Neural cell (in vitro differentiated cells): ENCODE measurements at regions not wholly inside any gene's neighbourhood (a gene's known extent, or its start where the extent isn't known, plus 50 kb on each side); places are given as distances from the start of the nearest gene placed in this dataset.
"Not testable (repeated sequence)": the region's sequence is repeated elsewhere in the genome, so short reads cannot be mapped to it uniquely, and the experiment has no call there.

Experiments
- H2AFZ ChIP-seq: fragments of 200-600, 300-800 bp; sonication (generic), shearing (Covaris generic); 2 replicates; pipeline ENCODE4 v1.6.0; 2014; ENCODE audit warnings: low read depth, mild to moderate bottlenecking, antibody characterized with exemption, low read length, moderate library complexity
- H3F3A ChIP-seq: fragments of 200-600 bp; shearing (Covaris generic); 2 replicates; pipeline ENCODE4 v1.6.1; 2016; ENCODE audit warnings: mild to moderate bottlenecking, moderate library complexity, mixed read lengths, antibody characterized with exemption, low read length; ENCODE audit not compliant: insufficient read depth, poor library complexity, severe bottlenecking
- H3K27ac ChIP-seq: fragments of 200-600, 300-800 bp; sonication (generic), shearing (Covaris generic); 2 replicates; pipeline ENCODE4 v1.5.1; 2014; ENCODE audit warnings: mild to moderate bottlenecking, low read length, moderate library complexity
- H3K27me3 ChIP-seq: fragments of 300-800, 200-600 bp; sonication (generic), shearing (Covaris generic); 2 replicates; pipeline ENCODE4 v1.6.0; 2014; ENCODE audit warnings: mild to moderate bottlenecking, low read depth, low read length, moderate library complexity; ENCODE audit not compliant: insufficient read depth
- H3K36me3 ChIP-seq: fragments of 300-800, 200-600 bp; sonication (generic), shearing (Covaris generic); 2 replicates; pipeline ENCODE4 v1.5.1; 2014; ENCODE audit warnings: mild to moderate bottlenecking, antibody characterized with exemption, low read length, moderate library complexity; ENCODE audit not compliant: insufficient read depth
- H3K4me2 ChIP-seq: fragments of 300-800, 200-600 bp; sonication (generic), shearing (Covaris generic); 2 replicates; pipeline ENCODE4 v1.6.0; 2014; ENCODE audit warnings: mild to moderate bottlenecking, low read length
- H3K4me3 ChIP-seq: fragments of 300-800, 200-600 bp; sonication (generic), shearing (Covaris generic); 2 replicates; pipeline ENCODE4 v1.5.1; 2014; ENCODE audit warnings: mild to moderate bottlenecking, low read length, moderate library complexity
- H3K79me2 ChIP-seq: fragments of 200-600 bp; shearing (Covaris generic); replicated peaks from 2 replicates; pipeline ENCODE4 v1.6.0; 2014; ENCODE audit warnings: mild to moderate bottlenecking, low read length, moderate library complexity; ENCODE audit not compliant: insufficient read depth
- H3K9ac ChIP-seq: fragments of 300-800, 200-600 bp; sonication (generic), shearing (Covaris generic); 2 replicates; pipeline ENCODE4 v1.6.1; 2016; ENCODE audit warnings: mild to moderate bottlenecking, low read length, mixed read lengths
- H3K9me2 ChIP-seq: fragments of 200-600 bp; shearing (Covaris generic); 2 replicates; pipeline ENCODE4 v1.6.1; 2016; ENCODE audit warnings: mild to moderate bottlenecking, low read length, mixed read lengths; ENCODE audit not compliant: insufficient read depth
- H3K9me3 ChIP-seq: fragments of 200-600, 300-800 bp; sonication (generic), shearing (Covaris generic); 2 replicates; pipeline ENCODE4 v1.6.1; 2016; ENCODE audit warnings: mild to moderate bottlenecking, mixed run types, low read length, moderate library complexity, mixed read lengths
- H4K20me1 ChIP-seq: fragments of 200-600 bp; shearing (Covaris generic); 2 replicates; pipeline ENCODE4 v1.6.1; 2016; ENCODE audit warnings: mild to moderate bottlenecking, mixed run types; ENCODE audit not compliant: insufficient read depth
- EP300 ChIP-seq: fragments of 450-650 bp; conservative IDR thresholded peaks from 2 replicates; pipeline ENCODE4 v1.6.1; 2014; ENCODE audit warnings: antibody characterized with exemption, mild to moderate bottlenecking, moderate library complexity; ENCODE audit not compliant: poor library complexity, severe bottlenecking
- EZH2 ChIP-seq: fragments of 200-600, 300-800 bp; shearing (Covaris generic), sonication (generic); IDR thresholded peaks from 2 replicates; pipeline ENCODE4 v1.6.1; 2014; ENCODE audit warnings: antibody characterized with exemption, low read length, borderline replicate concordance, mild to moderate bottlenecking; ENCODE audit not compliant: insufficient read depth, poor library complexity, severe bottlenecking
- MXI1 ChIP-seq: fragments of 450-650 bp; conservative IDR thresholded peaks from 2 replicates; pipeline ENCODE4 v1.6.1; 2014; ENCODE audit warnings: antibody characterized with exemption, mild to moderate bottlenecking; ENCODE audit not compliant: poor library complexity, severe bottlenecking
- POLR2AphosphoS5 ChIP-seq: IDR thresholded peaks from 2 replicates; pipeline ENCODE4 v1.6.1; 2012
- RAD21 ChIP-seq: fragments of 450-650 bp; conservative IDR thresholded peaks from 2 replicates; pipeline ENCODE4 v1.6.1; 2014; ENCODE audit warnings: antibody characterized with exemption, mild to moderate bottlenecking, moderate library complexity
- SMC3 ChIP-seq: fragments of 450-650 bp; conservative IDR thresholded peaks from 2 replicates; pipeline ENCODE4 v1.6.1; 2014; ENCODE audit warnings: antibody characterized with exemption, mild to moderate bottlenecking, moderate library complexity; ENCODE audit not compliant: poor library complexity
- TAF1 ChIP-seq: IDR thresholded peaks from 2 replicates; pipeline ENCODE4 v1.6.1; 2012; ENCODE audit warnings: low read depth
- TF ChIP-seq, protein P1 (sequence below): fragments of 450-650 bp; IDR thresholded peaks from 2 replicates; pipeline ENCODE4 v1.5.1; 2014; ENCODE audit warnings: antibody characterized with exemption, mild to moderate bottlenecking, moderate library complexity; ENCODE audit not compliant: poor library complexity, severe bottlenecking
- TF ChIP-seq, protein P2 (sequence below): IDR thresholded peaks from 2 replicates; pipeline ENCODE4 v1.6.1; 2012; ENCODE audit warnings: borderline replicate concordance

- no peak overlapping the region for H2AFZ ChIP-seq
- no peaks in the 10 kb centered on the region for H3K9me2 ChIP-seq
- H4K20me1 ChIP-seq = no peaks in the 10 kb centered on the region
- no peak overlapping the region for H3K27ac ChIP-seq
- H3K27me3 ChIP-seq = no peaks in the 10 kb centered on the region
- H3K9ac ChIP-seq = no peak overlapping the region
- H3K4me2 ChIP-seq = no peak overlapping the region
- no peaks in the 10 kb centered on the region for H3F3A ChIP-seq
- H3K9me3 ChIP-seq = no peaks in the 10 kb centered on the region
- no peaks in the 10 kb centered on the region for H3K36me3 ChIP-seq
- H3K79me2 ChIP-seq = no peaks in the 10 kb centered on the region
- no peak for TF ChIP-seq EZH2
- H3K4me3 ChIP-seq = no peak overlapping the region
These were observed 273.4 kb downstream of the CDK5RAP2 start for GRCh38 chr9:120306561-120306960.

DNA sequence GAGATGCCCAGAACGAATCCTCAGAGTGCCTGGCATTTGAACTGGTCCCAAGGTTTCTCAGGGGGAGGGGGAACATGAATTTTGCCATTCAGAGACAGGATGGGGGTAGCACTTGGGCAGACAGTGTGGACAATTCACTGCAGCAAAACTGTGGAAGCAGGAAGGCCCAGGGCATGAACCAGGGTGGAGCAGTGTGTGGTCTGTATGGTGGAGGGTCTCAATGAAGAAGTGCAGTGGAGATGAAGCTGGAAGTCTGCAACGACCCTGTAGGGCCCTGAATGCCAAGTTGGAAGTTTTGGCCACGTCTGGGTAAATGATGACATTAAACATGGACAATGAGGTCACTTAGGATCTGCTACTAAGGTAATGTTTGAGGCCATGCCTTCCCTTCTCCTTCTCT is 273.9 kb downstream of the CDK5RAP2 start:
- H3K27ac ChIP-seq = no peak overlapping the region
- no peak overlapping the region for H3K4me2 ChIP-seq
- no peaks in the 10 kb centered on the region for H3K79me2 ChIP-seq
- no peaks in the 10 kb centered on the region for H3K36me3 ChIP-seq
- H3F3A ChIP-seq = no peaks in the 10 kb centered on the region
- H3K9ac ChIP-seq = no peak overlapping the region
- no peaks in the 10 kb centered on the region for H3K27me3 ChIP-seq
- no peak overlapping the region for H2AFZ ChIP-seq
- H3K4me3 ChIP-seq = no peak overlapping the region
- H3K9me3 ChIP-seq = no peaks in the 10 kb centered on the region
- H4K20me1 ChIP-seq = no peaks in the 10 kb centered on the region
- H3K9me2 ChIP-seq = no peaks in the 10 kb centered on the region
- no peak for TF ChIP-seq SMC3
- TF ChIP-seq POLR2AphosphoS5 = no peak
- no peak for TF ChIP-seq EP300
- TF ChIP-seq, protein P1, sequence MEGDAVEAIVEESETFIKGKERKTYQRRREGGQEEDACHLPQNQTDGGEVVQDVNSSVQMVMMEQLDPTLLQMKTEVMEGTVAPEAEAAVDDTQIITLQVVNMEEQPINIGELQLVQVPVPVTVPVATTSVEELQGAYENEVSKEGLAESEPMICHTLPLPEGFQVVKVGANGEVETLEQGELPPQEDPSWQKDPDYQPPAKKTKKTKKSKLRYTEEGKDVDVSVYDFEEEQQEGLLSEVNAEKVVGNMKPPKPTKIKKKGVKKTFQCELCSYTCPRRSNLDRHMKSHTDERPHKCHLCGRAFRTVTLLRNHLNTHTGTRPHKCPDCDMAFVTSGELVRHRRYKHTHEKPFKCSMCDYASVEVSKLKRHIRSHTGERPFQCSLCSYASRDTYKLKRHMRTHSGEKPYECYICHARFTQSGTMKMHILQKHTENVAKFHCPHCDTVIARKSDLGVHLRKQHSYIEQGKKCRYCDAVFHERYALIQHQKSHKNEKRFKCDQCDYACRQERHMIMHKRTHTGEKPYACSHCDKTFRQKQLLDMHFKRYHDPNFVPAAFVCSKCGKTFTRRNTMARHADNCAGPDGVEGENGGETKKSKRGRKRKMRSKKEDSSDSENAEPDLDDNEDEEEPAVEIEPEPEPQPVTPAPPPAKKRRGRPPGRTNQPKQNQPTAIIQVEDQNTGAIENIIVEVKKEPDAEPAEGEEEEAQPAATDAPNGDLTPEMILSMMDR = no peak
- no peak for TF ChIP-seq RAD21
- no peak for TF ChIP-seq MXI1
- no peak for TF ChIP-seq TAF1
- TF ChIP-seq, protein P2, sequence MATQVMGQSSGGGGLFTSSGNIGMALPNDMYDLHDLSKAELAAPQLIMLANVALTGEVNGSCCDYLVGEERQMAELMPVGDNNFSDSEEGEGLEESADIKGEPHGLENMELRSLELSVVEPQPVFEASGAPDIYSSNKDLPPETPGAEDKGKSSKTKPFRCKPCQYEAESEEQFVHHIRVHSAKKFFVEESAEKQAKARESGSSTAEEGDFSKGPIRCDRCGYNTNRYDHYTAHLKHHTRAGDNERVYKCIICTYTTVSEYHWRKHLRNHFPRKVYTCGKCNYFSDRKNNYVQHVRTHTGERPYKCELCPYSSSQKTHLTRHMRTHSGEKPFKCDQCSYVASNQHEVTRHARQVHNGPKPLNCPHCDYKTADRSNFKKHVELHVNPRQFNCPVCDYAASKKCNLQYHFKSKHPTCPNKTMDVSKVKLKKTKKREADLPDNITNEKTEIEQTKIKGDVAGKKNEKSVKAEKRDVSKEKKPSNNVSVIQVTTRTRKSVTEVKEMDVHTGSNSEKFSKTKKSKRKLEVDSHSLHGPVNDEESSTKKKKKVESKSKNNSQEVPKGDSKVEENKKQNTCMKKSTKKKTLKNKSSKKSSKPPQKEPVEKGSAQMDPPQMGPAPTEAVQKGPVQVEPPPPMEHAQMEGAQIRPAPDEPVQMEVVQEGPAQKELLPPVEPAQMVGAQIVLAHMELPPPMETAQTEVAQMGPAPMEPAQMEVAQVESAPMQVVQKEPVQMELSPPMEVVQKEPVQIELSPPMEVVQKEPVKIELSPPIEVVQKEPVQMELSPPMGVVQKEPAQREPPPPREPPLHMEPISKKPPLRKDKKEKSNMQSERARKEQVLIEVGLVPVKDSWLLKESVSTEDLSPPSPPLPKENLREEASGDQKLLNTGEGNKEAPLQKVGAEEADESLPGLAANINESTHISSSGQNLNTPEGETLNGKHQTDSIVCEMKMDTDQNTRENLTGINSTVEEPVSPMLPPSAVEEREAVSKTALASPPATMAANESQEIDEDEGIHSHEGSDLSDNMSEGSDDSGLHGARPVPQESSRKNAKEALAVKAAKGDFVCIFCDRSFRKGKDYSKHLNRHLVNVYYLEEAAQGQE = no peak
- TF ChIP-seq EZH2 = no peak

DNA sequence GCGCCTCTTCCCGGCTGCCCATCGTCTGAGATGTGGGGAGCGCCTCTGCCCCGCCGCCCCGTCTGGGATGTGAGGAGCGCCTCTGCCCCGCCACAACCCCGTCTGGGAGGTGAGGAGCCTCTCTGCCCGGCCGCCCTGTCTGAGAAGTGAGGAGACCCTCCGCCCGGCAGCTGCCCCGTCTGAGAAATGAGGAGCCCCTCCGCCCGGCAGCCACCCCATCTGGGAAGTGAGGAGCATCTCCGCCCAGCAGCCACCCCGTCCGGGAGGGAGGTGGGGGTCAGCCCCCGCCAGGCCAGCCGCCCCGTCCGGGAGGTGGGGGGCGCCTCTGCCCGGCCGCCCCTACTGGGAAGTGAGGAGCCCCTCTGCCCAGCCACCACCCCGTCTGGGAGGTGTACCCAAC is 275.1 kb downstream of the CDK5RAP2 start:
- H3K4me3 ChIP-seq, H3K4me2 ChIP-seq, H3K9me3 ChIP-seq, H3K27me3 ChIP-seq, H3K27ac ChIP-seq, H4K20me1 ChIP-seq, H3K79me2 ChIP-seq, H3F3A ChIP-seq, H3K9me2 ChIP-seq, H3K36me3 ChIP-seq, H2AFZ ChIP-seq, H3K9ac ChIP-seq: not testable (repeated sequence)
